IPS DF 6.9 (cell line): ENCODE measurements at regions not wholly inside any gene's neighbourhood (a gene's known extent, or its start where the extent isn't known, plus 50 kb on each side); places are given as distances from the start of the nearest gene placed in this dataset.

Experiments
- DNase-seq: peaks from one replicate; pipeline ENCODE4 v3.0.0-alpha.2; 2013; ENCODE audit warnings: low read depth, low spot score
- H3K27ac ChIP-seq: one replicate; pipeline ENCODE4 v1.5.1; 2013; ENCODE audit warnings: low read length, control low read depth
- H3K27me3 ChIP-seq: 2 replicates; pipeline ENCODE4 v1.6.1; 2013; ENCODE audit warnings: mild to moderate bottlenecking, low read length; ENCODE audit not compliant: control insufficient read depth, insufficient read depth
- H3K36me3 ChIP-seq: 2 replicates; pipeline ENCODE4 v1.6.1; 2013; ENCODE audit warnings: low read length; ENCODE audit not compliant: control insufficient read depth, insufficient read depth
- H3K4me1 ChIP-seq: 2 replicates; pipeline ENCODE4 v1.6.1; 2013; ENCODE audit warnings: low read length; ENCODE audit not compliant: control insufficient read depth, insufficient read depth
- H3K4me3 ChIP-seq: 2 replicates; pipeline ENCODE4 v1.5.1; 2013; ENCODE audit warnings: mild to moderate bottlenecking, low read length
- H3K9me3 ChIP-seq: 2 replicates; pipeline ENCODE4 v1.6.1; 2013; ENCODE audit warnings: low read length, inconsistent platforms; ENCODE audit not compliant: control insufficient read depth, insufficient read depth
- WGBS: extraction: QIAGEN DNeasy Blood & Tissue Kit; methylation state at CpG from one replicate; pipeline ENCODE4 v1.1.7; 2013; ENCODE audit warnings: mixed read lengths, missing lambda C conversion rate; ENCODE audit not compliant: insufficient read length, insufficient coverage; 5-methylcytosine and 5-hydroxymethylcytosine counted together

- H3K4me3 ChIP-seq: no peak overlapping the region
- DNase-seq: no peak
- no peaks in the 10 kb centered on the region for H3K27me3 ChIP-seq
- no peaks in the 10 kb centered on the region for H3K9me3 ChIP-seq
- no peak overlapping the region for H3K27ac ChIP-seq
- no peaks in the 10 kb centered on the region for H3K4me1 ChIP-seq
- no peaks in the 10 kb centered on the region for H3K36me3 ChIP-seq
Observed at GRCh38 chr3:152714507-152714906, 120.4 kb upstream of the P2RY1 start.

GRCh38 chr3:152717252-152717651 is 117.7 kb upstream of the P2RY1 start:
- H3K27ac ChIP-seq: no peak overlapping the region
- H3K4me1 ChIP-seq: no peaks in the 10 kb centered on the region; the same call in 1 of the 2 replicates
- no peaks in the 10 kb centered on the region for H3K36me3 ChIP-seq
- DNase-seq: no peak
- no peak overlapping the region for H3K4me3 ChIP-seq
- H3K27me3 ChIP-seq: no peaks in the 10 kb centered on the region
- no peaks in the 10 kb centered on the region for H3K9me3 ChIP-seq
- no CpG with 5 or more reads among the region's 3 CpGs for WGBS

GRCh38 chr3:152718810-152719209 is 116.1 kb upstream of the P2RY1 start:
- Histone ChIP-seq H3K36me3 (no peaks in the 10 kb centered on the region), H3K27me3 (no peaks in the 10 kb centered on the region), H3K4me3 (no peak overlapping the region), H3K27ac (no peak overlapping the region), H3K4me1 (no peaks in the 10 kb centered on the region; the same call in 1 of the 2 replicates), H3K9me3 (no peaks in the 10 kb centered on the region)
- no peak for DNase-seq

GRCh38 chr3:152719264-152719663 is 115.7 kb upstream of the P2RY1 start:
- no peak for DNase-seq
- Histone ChIP-seq H3K4me1 (no peaks in the 10 kb centered on the region; the same call in 1 of the 2 replicates), H3K9me3 (no peaks in the 10 kb centered on the region), H3K27ac (no peak overlapping the region), H3K36me3 (no peaks in the 10 kb centered on the region), H3K27me3 (no peaks in the 10 kb centered on the region), H3K4me3 (no peak overlapping the region)
- WGBS: no CpG with 5 or more reads among the region's 2 CpGs

GRCh38 chr3:152720951-152721718 is 113.8 kb upstream of the P2RY1 start:
- Histone ChIP-seq H3K27ac (no peak overlapping the region), H3K4me3 (no peak overlapping the region), H3K4me1 (no peaks in the 10 kb centered on the region; the same call in 1 of the 2 replicates), H3K9me3 (no peaks in the 10 kb centered on the region), H3K27me3 (no peaks in the 10 kb centered on the region), H3K36me3 (no peaks in the 10 kb centered on the region)
- DNase-seq: peak; percentile 22
- no CpG with 5 or more reads among the region's 4 CpGs for WGBS

- H3K36me3 ChIP-seq: no peaks in the 10 kb centered on the region
- H3K27ac ChIP-seq: no peak overlapping the region
- DNase-seq: no peak
- WGBS: no CpG with 5 or more reads among the region's 1 CpG
- no peaks in the 10 kb centered on the region; the same call in 1 of the 2 replicates for H3K4me1 ChIP-seq
- H3K27me3 ChIP-seq: no peaks in the 10 kb centered on the region
- no peak overlapping the region for H3K4me3 ChIP-seq
- H3K9me3 ChIP-seq: no peaks in the 10 kb centered on the region
Observed at GRCh38 chr3:152724270-152724669, 110.7 kb upstream of the P2RY1 start.

GRCh38 chr3:152728231-152728980 is 106.5 kb upstream of the P2RY1 start:
- DNase-seq: no peak
- no peaks in the 10 kb centered on the region for H3K4me1 ChIP-seq
- WGBS: no CpG with 5 or more reads among the region's 2 CpGs

GRCh38 chr3:152729906-152730305 is 105.0 kb upstream of the P2RY1 start:
- Histone ChIP-seq H3K27ac (no peak overlapping the region), H3K9me3 (no peaks in the 10 kb centered on the region), H3K4me1 (no peaks in the 10 kb centered on the region), H3K27me3 (no peaks in the 10 kb centered on the region), H3K36me3 (no peaks in the 10 kb centered on the region), H3K4me3 (no peak overlapping the region)
- WGBS: no CpG with 5 or more reads among the region's 5 CpGs
- no peak for DNase-seq

More at GRCh38 chr3:152728231-152728980, 106.5 kb upstream of the P2RY1 start:
- Histone ChIP-seq H3K27ac (no peak overlapping the region), H3K9me3 (no peaks in the 10 kb centered on the region), H3K27me3 (no peaks in the 10 kb centered on the region), H3K4me3 (no peak overlapping the region), H3K36me3 (no peaks in the 10 kb centered on the region)

GRCh38 chr3:152731511-152731910 is 103.4 kb upstream of the P2RY1 start:
- Histone ChIP-seq H3K4me3 (no peak overlapping the region), H3K4me1 (no peaks in the 10 kb centered on the region), H3K27ac (no peak overlapping the region), H3K9me3 (no peaks in the 10 kb centered on the region), H3K36me3 (no peaks in the 10 kb centered on the region), H3K27me3 (no peaks in the 10 kb centered on the region)
- no peak for DNase-seq
- WGBS: no CpG with 5 or more reads among the region's 2 CpGs

GRCh38 chr3:152733584-152734119 is 101.3 kb upstream of the P2RY1 start:
- H3K27me3 ChIP-seq: no peaks in the 10 kb centered on the region
- H3K4me1 ChIP-seq: no peaks in the 10 kb centered on the region
- no peak overlapping the region for H3K4me3 ChIP-seq
- WGBS: no CpG with 5 or more reads among the region's 2 CpGs
- no peak overlapping the region for H3K27ac ChIP-seq
- H3K9me3 ChIP-seq: no peaks in the 10 kb centered on the region
- H3K36me3 ChIP-seq: no peaks in the 10 kb centered on the region
- DNase-seq: no peak
